ENCODE measurements at regions not wholly inside any gene's neighbourhood (a gene's known extent, or its start where the extent isn't known, plus 50 kb on each side); places are given as distances from the start of the nearest gene placed in this dataset.

- DNase-seq: no peak
Observed at GRCh38 chr5:38794986-38795385, 50.8 kb upstream of the OSMR start.

GRCh38 chr5:38795986-38796741 lies 49.6 kb upstream of the OSMR start:
- DNase-seq: no peak

Measured in NCI-H1930 (cell line).